ENCODE measurements at regions not wholly inside any gene's neighbourhood (a gene's known extent, or its start where the extent isn't known, plus 50 kb on each side); places are given as distances from the start of the nearest gene placed in this dataset.

DNA sequence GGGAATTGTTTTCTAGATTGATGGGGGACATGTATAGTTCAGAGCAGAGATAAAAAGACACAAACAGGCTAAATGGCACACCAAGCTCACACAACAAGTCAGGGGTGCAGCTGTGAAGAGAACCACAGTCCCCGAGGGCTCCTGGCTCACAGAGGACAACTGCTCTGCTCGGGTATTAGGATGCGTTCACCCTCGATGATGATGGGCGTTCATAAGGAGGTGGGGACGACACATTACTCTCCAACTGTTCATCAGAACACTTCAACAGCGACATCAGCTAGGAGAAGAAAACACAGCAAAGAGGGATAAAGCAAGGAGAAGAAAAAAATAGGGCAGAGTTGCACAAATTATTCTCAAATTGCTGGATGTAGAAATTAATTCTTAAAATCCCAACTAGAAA, 174.8 kb upstream of the RREB1 start:
- peaks cover 0 to 5% (median 0%) of the 10 kb centered on the region in 7 donors for H3K9me3 Mint-ChIP-seq
- Histone ChIP-seq H3K79me2 (ENCODE audit: insufficient read depth, low read length) (no peaks in the 10 kb centered on the region), H4K20me1 (ENCODE audit: insufficient read depth, low read length) (no peaks in the 10 kb centered on the region), H3K36me3 (replicated peaks in 1 of 2; ENCODE audit: control insufficient read depth in 1 of 2, insufficient read depth in 2 of 2, low read length in 2 of 2) (no peaks in the 10 kb centered on the region), H3K4me2 (replicated peaks; ENCODE audit: extremely low read depth, low read length, poor library complexity, severe bottlenecking) (no peak overlapping the region), H3K9ac (ENCODE audit: insufficient read depth, low read length, poor library complexity, severe bottlenecking) (no peak overlapping the region), H2AFZ (ENCODE audit: insufficient read depth, low read depth, low read length, poor library complexity, severe bottlenecking) (no peak overlapping the region), H3K4me1 (ENCODE audit: control insufficient read depth in 1 of 2, insufficient read depth in 2 of 2, low read length in 2 of 2) (peaks cover 20 to 23% of the 10 kb centered on the region in 2 donors), H3K4me3 (replicated peaks in 1 of 3; ENCODE audit: low read depth in 2 of 3, low read length in 3 of 3) (no peak overlapping the region), H3K9me3 (replicated peaks in 1 of 2; ENCODE audit: control insufficient read depth in 1 of 2, insufficient read depth in 1 of 2, low read length in 2 of 2) (no peaks in the 10 kb centered on the region), H3K27ac (ENCODE audit: low read depth in 1 of 2, low read length in 2 of 2) (no peak overlapping the region), H3K27me3 (ENCODE audit: control insufficient read depth in 2 of 2, insufficient read depth in 2 of 2, low read length in 2 of 2) (no peaks in the 10 kb centered on the region)
- no peaks in the 10 kb centered on the region for H3K36me3 Mint-ChIP-seq
- H3K27ac Mint-ChIP-seq: peak overlapping the region in 1 of 7 donors; percentile 23
- H3K27me3 Mint-ChIP-seq (ENCODE audit: low read depth in 3 of 3): peaks cover 0 to 6% (median 2%) of the 10 kb centered on the region in 3 donors
- TF ChIP-seq, protein P1, sequence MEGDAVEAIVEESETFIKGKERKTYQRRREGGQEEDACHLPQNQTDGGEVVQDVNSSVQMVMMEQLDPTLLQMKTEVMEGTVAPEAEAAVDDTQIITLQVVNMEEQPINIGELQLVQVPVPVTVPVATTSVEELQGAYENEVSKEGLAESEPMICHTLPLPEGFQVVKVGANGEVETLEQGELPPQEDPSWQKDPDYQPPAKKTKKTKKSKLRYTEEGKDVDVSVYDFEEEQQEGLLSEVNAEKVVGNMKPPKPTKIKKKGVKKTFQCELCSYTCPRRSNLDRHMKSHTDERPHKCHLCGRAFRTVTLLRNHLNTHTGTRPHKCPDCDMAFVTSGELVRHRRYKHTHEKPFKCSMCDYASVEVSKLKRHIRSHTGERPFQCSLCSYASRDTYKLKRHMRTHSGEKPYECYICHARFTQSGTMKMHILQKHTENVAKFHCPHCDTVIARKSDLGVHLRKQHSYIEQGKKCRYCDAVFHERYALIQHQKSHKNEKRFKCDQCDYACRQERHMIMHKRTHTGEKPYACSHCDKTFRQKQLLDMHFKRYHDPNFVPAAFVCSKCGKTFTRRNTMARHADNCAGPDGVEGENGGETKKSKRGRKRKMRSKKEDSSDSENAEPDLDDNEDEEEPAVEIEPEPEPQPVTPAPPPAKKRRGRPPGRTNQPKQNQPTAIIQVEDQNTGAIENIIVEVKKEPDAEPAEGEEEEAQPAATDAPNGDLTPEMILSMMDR (IDR thresholded peaks at IDR 0.05): no peak
- WGBS (ENCODE audit: insufficient coverage): no CpG with 5 or more reads among the region's 7 CpGs
- intact Hi-C loops (cut with micrococcal nuclease): no loop called here
- no peak overlapping the region for H3K4me3 Mint-ChIP-seq
- peaks cover 28% of the 10 kb centered on the region for H3K4me1 Mint-ChIP-seq
- DNase-seq: no peak

DNA sequence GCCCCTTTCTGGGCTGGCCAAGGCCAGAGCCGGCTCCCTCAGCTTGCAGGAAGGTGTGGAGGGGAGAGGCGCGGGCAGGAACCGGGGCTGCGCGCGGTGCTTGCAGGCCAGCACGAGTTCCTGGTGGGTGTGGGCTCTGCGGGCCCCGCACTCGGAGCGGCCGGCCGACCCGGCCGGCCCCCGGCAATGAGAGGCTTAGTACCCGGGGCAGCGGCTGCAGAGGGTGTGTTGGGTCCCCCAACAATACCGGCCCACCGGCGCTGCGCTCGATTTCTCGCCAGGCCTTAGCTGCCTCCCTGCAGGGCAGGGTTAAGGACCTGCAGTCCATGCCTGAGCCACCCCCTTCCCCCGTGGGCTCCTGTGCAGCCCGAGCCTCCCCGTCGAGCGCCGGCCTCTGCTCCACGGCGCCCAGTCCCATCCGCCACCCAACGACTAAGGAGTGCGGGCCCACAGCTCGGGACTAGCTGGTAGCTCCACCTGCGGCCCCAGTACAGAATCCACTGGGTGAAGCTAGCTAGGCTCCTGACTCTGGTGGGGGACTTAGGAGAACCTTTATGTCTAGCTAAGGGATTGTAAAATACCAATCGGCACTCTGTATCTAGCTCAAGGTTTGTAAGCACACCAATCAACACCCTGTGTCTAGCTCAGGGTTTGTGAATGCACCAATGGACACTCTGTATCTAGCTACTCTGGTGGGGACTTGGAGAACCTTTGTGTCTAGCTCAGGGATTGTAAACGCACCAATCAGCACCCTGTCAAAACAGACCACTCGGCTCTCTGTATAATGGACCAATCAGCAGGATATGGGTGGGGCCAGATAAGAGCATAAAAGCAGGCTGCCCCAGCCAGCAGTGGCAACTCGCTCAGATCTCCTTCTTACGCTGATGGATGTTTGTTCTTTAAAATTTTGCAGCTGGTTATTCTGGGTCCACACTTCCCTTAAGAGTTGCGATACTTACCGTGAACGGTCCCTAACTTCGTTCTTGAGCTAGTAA, 167.4 kb upstream of the RREB1 start:
- 98% methylated on average over 34 of the region's 47 CpGs for WGBS (ENCODE audit: insufficient coverage)
- TF ChIP-seq, protein P1 (IDR thresholded peaks at IDR 0.05): no peak
- Histone ChIP-seq H3K4me2 (replicated peaks; ENCODE audit: extremely low read depth, low read length, poor library complexity, severe bottlenecking) (no peak overlapping the region), H4K20me1 (ENCODE audit: insufficient read depth, low read length) (no peaks in the 10 kb centered on the region), H3K36me3 (replicated peaks in 1 of 2; ENCODE audit: control insufficient read depth in 1 of 2, insufficient read depth in 2 of 2, low read length in 2 of 2) (no peaks in the 10 kb centered on the region), H3K27me3 (ENCODE audit: control insufficient read depth in 2 of 2, insufficient read depth in 2 of 2, low read length in 2 of 2) (no peaks in the 10 kb centered on the region), H3K9me3 (replicated peaks in 1 of 2; ENCODE audit: control insufficient read depth in 1 of 2, insufficient read depth in 1 of 2, low read length in 2 of 2) (no peaks in the 10 kb centered on the region), H2AFZ (ENCODE audit: insufficient read depth, low read depth, low read length, poor library complexity, severe bottlenecking) (no peak overlapping the region), H3K4me1 (ENCODE audit: control insufficient read depth in 1 of 2, insufficient read depth in 2 of 2, low read length in 2 of 2) (peaks cover 10 to 14% of the 10 kb centered on the region in 2 donors), H3K27ac (ENCODE audit: low read depth in 1 of 2, low read length in 2 of 2) (no peak overlapping the region), H3K4me3 (replicated peaks in 1 of 3; ENCODE audit: low read depth in 2 of 3, low read length in 3 of 3) (no peak overlapping the region), H3K79me2 (ENCODE audit: insufficient read depth, low read length) (no peaks in the 10 kb centered on the region), H3K9ac (ENCODE audit: insufficient read depth, low read length, poor library complexity, severe bottlenecking) (no peak overlapping the region)
- Mint-ChIP-seq H3K9me3 (peaks cover 0 to 5% (median 0%) of the 10 kb centered on the region in 7 donors), H3K36me3 (no peaks in the 10 kb centered on the region), H3K27me3 (ENCODE audit: low read depth in 3 of 3) (peaks cover 0 to 5% (median 3%) of the 10 kb centered on the region in 3 donors), H3K4me1 (peaks cover 17% of the 10 kb centered on the region), H3K4me3 (no peak overlapping the region), H3K27ac (peak overlapping the region in 1 of 7 donors; percentile 33)
- no peak for DNase-seq
- intact Hi-C loops (cut with micrococcal nuclease): no loop called here

Data from CD14-positive monocyte (primary cell).